Keratinocyte (primary cell): ENCODE measurements at regions not wholly inside any gene's neighbourhood (a gene's known extent, or its start where the extent isn't known, plus 50 kb on each side); places are given as distances from the start of the nearest gene placed in this dataset.

ENCODE experiments used
- DNase-seq: peaks from one replicate; pipeline ENCODE4 v3.0.0-alpha.2; 2011; ENCODE audit warnings: low read depth, missing footprints, low spot score
- FAIRE-seq: peaks from 2 replicates; lab custom pipeline; 2011; peaks lifted over from hg19 to GRCh38; lab: Jason Lieb, UNC
- H2AFZ ChIP-seq: 2 replicates; pipeline ENCODE4 v1.6.0; 2012; ENCODE audit warnings: low read length, control low read depth, inconsistent platforms; ENCODE audit not compliant: control insufficient read depth
- H3K27ac ChIP-seq: 2 replicates; pipeline ENCODE4 v1.5.1; 2011; ENCODE audit warnings: low read length; ENCODE audit not compliant: control insufficient read depth, insufficient read depth
- H3K27me3 ChIP-seq: 3 replicates; pipeline ENCODE4 v1.6.0; 2011; ENCODE audit warnings: low read length; ENCODE audit not compliant: control insufficient read depth, insufficient read depth; ENCODE audit errors: extremely low read depth
- H3K36me3 ChIP-seq, 2 experiments: 2 replicates in 1 of 2; 3 replicates in 1 of 2; pipeline ENCODE4 v1.5.1; 2011; ENCODE audit warnings: low read length in 2 of 2, mild to moderate bottlenecking in 1 of 2; ENCODE audit not compliant: control insufficient read depth in 2 of 2, insufficient read depth in 2 of 2; ENCODE audit errors: extremely low read depth in 1 of 2
- H3K4me1 ChIP-seq: 3 replicates; pipeline ENCODE4 v1.5.1; 2011; ENCODE audit warnings: low read length; ENCODE audit not compliant: control insufficient read depth, insufficient read depth; ENCODE audit errors: extremely low read depth
- H3K4me2 ChIP-seq: 3 replicates; pipeline ENCODE4 v1.6.0; 2011; ENCODE audit warnings: low read depth, low read length; ENCODE audit not compliant: control insufficient read depth, insufficient read depth; ENCODE audit errors: extremely low read depth
- H3K4me3 ChIP-seq, 3 experiments: fragments of 200-600 bp in 1 of 3; sonication (generic) in 1 of 3; 2 replicates in 2 of 3; 3 replicates in 1 of 3; pipeline ENCODE4 v1.5.1; 2011 to 2016; ENCODE audit warnings: low read length in 3 of 3, mild to moderate bottlenecking in 3 of 3, control low read depth in 2 of 3, inconsistent platforms in 1 of 3, low read depth in 1 of 3, mixed read lengths in 1 of 3, mixed run types in 1 of 3, moderate library complexity in 1 of 3; ENCODE audit not compliant: control insufficient read depth in 2 of 3, insufficient read depth in 2 of 3; ENCODE audit errors: extremely low read depth in 1 of 3
- H3K79me2 ChIP-seq: 2 replicates; pipeline ENCODE4 v1.6.0; 2012; ENCODE audit warnings: low read length; ENCODE audit not compliant: control insufficient read depth, insufficient read depth
- H3K9ac ChIP-seq: 3 replicates; pipeline ENCODE4 v1.6.0; 2011; ENCODE audit warnings: low read length; ENCODE audit not compliant: control insufficient read depth, insufficient read depth; ENCODE audit errors: extremely low read depth
- H3K9me1 ChIP-seq: 3 replicates; pipeline ENCODE4 v1.6.0; 2011; ENCODE audit warnings: low read length; ENCODE audit not compliant: control insufficient read depth, insufficient read depth; ENCODE audit errors: extremely low read depth
- H3K9me3 ChIP-seq: 2 replicates; pipeline ENCODE4 v1.5.1; 2012; ENCODE audit warnings: low read depth, low read length; ENCODE audit not compliant: control insufficient read depth
- H4K20me1 ChIP-seq: 3 replicates; pipeline ENCODE4 v1.6.0; 2011; ENCODE audit warnings: low read length; ENCODE audit not compliant: control insufficient read depth, insufficient read depth; ENCODE audit errors: extremely low read depth
- EZH2 ChIP-seq: IDR thresholded peaks from one replicate; pipeline ENCODE4 v1.6.1; 2012; ENCODE audit warnings: inconsistent platforms, mild to moderate bottlenecking, low read length, moderate library complexity
- dilution Hi-C: fragments of 300-500 bp; cut with MboI; formaldehyde crosslinking; loops from one replicate; pipeline ENCODE4 v1.7.0; 2020; ENCODE audit warnings: low sequenced_read_pairs; ENCODE audit not compliant: extremely low pct_ligation_motif_present
- TF ChIP-seq, protein P1 (sequence below), 3 experiments: IDR thresholded peaks in 1 of 3; conservative IDR thresholded peaks in 1 of 3; optimal IDR thresholded peaks in 1 of 3; 2 replicates in 2 of 3; 3 replicates in 1 of 3; pipeline versions ENCODE3 to v1.5.1; 2011; ENCODE audit warnings: low read length in 3 of 3, mild to moderate bottlenecking in 3 of 3, moderate library complexity in 2 of 3, control low read depth in 1 of 3, inconsistent platforms in 1 of 3; ENCODE audit not compliant: insufficient read depth in 2 of 3; ENCODE audit errors: extremely low read depth in 1 of 3

DNA sequence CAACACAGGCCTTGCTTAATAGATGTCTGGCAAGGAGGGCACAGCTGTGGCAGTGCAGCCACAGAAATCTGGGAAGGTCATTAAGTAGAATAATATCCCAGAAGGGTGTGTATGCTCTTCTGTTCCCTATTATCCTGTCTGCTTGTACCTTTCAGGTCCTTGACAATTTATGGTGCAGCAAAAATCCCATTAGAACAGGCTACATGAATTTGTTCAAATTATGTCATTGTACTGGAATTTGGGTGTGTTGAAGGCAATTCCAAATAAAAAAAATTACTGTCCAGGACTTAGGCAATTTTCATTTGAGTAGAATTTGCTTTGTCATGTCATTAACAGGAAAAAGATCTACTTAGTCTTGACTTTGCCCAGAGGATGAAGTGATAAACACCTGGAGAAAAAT is 192.1 kb downstream of the IDS start:
- Histone ChIP-seq H3K9me3 (no peaks in the 10 kb centered on the region), H3K4me1 (no peaks in the 10 kb centered on the region), H3K27ac (no peak overlapping the region), H3K79me2 (no peaks in the 10 kb centered on the region), H3K27me3 (no peaks in the 10 kb centered on the region), H3K9ac (no peak overlapping the region), H3K4me3 (no peak overlapping the region), H3K9me1 (no peaks in the 10 kb centered on the region), H4K20me1 (no peaks in the 10 kb centered on the region), H3K4me2 (no peak overlapping the region), H3K36me3 (no peaks in the 10 kb centered on the region), H2AFZ (no peak overlapping the region)
- no peak for DNase-seq
- dilution Hi-C loops: no loop called here
- TF ChIP-seq, protein P1, sequence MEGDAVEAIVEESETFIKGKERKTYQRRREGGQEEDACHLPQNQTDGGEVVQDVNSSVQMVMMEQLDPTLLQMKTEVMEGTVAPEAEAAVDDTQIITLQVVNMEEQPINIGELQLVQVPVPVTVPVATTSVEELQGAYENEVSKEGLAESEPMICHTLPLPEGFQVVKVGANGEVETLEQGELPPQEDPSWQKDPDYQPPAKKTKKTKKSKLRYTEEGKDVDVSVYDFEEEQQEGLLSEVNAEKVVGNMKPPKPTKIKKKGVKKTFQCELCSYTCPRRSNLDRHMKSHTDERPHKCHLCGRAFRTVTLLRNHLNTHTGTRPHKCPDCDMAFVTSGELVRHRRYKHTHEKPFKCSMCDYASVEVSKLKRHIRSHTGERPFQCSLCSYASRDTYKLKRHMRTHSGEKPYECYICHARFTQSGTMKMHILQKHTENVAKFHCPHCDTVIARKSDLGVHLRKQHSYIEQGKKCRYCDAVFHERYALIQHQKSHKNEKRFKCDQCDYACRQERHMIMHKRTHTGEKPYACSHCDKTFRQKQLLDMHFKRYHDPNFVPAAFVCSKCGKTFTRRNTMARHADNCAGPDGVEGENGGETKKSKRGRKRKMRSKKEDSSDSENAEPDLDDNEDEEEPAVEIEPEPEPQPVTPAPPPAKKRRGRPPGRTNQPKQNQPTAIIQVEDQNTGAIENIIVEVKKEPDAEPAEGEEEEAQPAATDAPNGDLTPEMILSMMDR (optimal IDR thresholded peaks at IDR 0.05 in 1 of 3, IDR thresholded peaks at IDR 0.05 in 1 of 3, conservative IDR thresholded peaks at IDR 0.05 in 1 of 3; ENCODE audit: extremely low read depth in 1 of 3, insufficient read depth in 2 of 3, low read length in 3 of 3): no peak
- TF ChIP-seq EZH2: no peak
- no peak for FAIRE-seq

DNA sequence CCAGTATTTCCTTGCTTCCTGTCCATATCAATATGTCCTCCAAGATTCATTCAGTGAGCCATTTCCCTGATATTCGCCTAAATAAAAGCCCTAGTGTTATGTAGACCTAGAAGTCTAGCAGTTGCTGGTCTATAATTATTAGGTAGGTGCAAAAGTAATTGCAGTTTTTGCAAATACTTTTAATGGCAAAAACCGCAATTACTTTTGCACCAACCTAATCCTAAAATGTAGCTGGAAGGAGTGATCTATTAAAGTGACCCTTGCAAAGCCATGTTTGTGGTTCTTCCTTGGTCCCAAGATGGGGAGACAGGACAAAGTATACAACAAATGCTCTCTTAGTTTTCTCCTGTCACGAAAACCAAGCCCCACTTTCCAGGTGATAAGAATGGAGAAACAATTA is 193.0 kb downstream of the IDS start:
- H4K20me1 ChIP-seq: no peaks in the 10 kb centered on the region
- no peak overlapping the region for H3K9ac ChIP-seq
- H3K9me3 ChIP-seq: no peaks in the 10 kb centered on the region
- H3K4me1 ChIP-seq: no peaks in the 10 kb centered on the region
- H3K4me2 ChIP-seq: no peak overlapping the region
- no peak overlapping the region for H2AFZ ChIP-seq
- no peaks in the 10 kb centered on the region for H3K27me3 ChIP-seq
- H3K36me3 ChIP-seq: no peaks in the 10 kb centered on the region
- TF ChIP-seq, protein P1 (optimal IDR thresholded peaks at IDR 0.05 in 1 of 3, IDR thresholded peaks at IDR 0.05 in 1 of 3, conservative IDR thresholded peaks at IDR 0.05 in 1 of 3; ENCODE audit: extremely low read depth in 1 of 3, insufficient read depth in 2 of 3, low read length in 3 of 3): no peak
- TF ChIP-seq EZH2: no peak
- H3K9me1 ChIP-seq: no peaks in the 10 kb centered on the region
- H3K4me3 ChIP-seq: no peak overlapping the region
- no peak for FAIRE-seq
- no peaks in the 10 kb centered on the region for H3K79me2 ChIP-seq
- no peak for DNase-seq
- dilution Hi-C loops: no loop called here
- H3K27ac ChIP-seq: no peak overlapping the region
